Stimulated activated CD8-positive, alpha-beta memory T cell treated with anti-CD3 and anti-CD28 coated beads, Interleukin-4, amount 100 ng/mL, for 1 hour (primary cell): ENCODE measurements at regions not wholly inside any gene's neighbourhood (a gene's known extent, or its start where the extent isn't known, plus 50 kb on each side); places are given as distances from the start of the nearest gene placed in this dataset.
"Not testable (repeated sequence)": the region's sequence is repeated elsewhere in the genome, so short reads cannot be mapped to it uniquely, and the experiment has no call there.

Source experiments
- DNase-seq, 2 donors: peaks; one replicate each; pipeline ENCODE4 v3.0.0-alpha.2; 2020; ENCODE audit warnings: low read depth in 2 of 2, low spot score in 1 of 2

DNA sequence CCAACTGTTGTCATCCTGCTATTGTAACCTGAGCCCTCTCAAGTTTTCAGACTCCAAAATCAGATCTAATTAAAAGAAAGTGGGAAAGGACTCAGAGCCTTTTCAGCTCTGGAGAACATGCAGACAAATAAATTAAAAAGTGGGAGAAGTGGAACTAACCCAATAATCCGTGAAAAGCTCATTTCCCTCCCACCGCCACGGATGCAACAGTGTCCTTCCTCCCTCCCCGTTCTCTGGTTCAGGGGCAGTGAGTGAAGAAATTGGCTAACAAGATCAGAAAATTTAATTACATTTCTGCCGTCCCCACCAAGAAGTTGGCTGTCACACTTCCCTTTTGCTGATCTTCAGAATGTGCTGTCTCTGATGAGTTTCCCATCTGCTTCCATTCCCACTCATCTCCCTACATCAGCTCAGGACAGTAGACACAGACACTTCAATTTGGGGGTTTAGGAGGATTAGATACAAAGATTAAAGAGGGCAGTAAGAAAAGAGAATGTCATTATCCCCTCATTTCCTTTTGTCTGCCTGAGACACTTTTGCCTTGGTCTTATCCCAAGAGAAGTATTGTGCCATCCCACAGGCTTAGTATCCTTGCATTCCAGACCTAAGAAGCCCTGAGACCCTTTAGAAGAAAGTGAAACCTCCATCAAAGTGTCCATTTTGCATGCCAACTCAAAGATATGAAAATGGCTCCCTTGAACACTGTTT, 335.7 kb upstream of the PPP2R3A start:
- no peak for DNase-seq

DNA sequence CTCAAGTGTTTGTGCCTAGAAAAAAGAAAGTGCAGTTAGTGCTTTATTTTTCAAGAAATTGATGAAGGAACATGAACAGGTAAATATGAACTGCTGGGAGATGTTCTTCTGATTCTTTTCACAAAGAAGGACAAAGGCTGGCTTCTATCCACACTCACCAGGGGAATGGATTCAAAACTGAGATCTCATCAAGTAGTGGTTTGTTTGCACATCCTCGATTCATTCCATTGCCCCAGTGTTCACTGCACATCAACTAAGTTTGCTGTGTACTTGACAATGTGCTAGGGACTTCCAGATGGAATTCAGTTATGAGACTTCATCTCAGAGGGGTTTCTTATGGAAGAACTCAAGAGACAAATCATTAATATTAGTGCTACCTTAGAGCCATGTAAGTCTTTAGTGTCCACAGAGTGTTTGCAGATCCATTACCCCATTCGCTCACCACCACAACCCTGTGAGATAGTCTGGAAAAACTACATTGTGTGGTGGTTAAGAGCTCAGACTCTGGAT, 332.9 kb upstream of the PPP2R3A start:
- no peak for DNase-seq

DNA sequence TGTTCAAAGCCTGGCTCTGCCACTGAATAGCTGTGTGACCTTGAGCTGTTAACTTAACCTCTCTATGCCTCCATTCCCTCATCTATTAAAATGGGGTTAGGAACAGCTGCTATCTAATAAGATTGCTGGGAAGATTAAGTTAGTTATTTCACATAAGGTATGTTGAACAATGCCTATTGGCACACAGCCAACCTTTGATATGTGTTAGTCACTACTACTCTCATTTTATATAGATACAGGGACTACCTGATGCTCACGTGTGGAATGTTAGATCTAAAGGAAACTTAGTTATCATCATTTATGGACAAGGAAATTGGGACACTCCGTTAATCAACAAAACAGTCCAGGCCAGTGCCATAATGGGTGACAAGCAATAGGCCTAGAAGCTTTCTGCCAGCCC, 332.4 kb upstream of the PPP2R3A start:
- DNase-seq = no peak

DNA sequence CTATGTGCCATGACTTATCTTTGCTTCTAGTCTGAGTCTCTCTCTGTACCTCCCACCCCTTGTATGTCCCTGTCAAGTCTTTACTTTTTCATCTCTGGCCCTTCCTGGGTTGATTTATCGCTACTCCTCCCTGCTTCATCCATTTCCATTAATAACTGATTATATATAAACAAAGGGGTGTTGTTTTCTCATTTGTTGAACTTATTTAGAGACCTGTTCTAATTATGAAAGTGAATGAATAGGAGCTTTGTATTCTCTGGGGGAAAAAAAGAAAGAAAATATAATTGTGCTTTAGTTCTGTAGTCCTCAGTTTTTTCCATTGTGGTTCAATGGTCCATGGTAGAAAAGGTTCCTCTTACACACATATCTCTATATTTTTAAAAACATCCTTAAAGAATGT, 328.9 kb upstream of the PPP2R3A start:
- no peak for DNase-seq

DNA sequence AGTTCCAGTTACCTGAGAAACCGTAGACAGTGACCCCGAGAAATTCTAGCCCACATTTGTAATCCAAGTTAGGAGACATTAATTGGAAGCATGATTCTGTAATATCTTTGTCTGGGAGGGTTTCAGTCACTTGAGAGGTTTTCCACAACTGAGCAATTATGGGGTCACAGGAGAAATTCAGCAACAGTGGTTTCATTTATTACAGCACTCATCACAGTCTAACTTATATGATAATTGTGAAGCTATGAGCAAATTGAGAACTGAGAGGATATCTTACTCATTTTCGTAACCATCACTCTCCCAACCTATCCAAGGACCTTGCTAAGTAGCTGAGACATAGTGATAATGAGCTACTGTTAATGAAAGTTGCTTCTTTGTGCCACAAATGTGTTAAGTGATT, 328.5 kb upstream of the PPP2R3A start:
- no peak for DNase-seq

DNA sequence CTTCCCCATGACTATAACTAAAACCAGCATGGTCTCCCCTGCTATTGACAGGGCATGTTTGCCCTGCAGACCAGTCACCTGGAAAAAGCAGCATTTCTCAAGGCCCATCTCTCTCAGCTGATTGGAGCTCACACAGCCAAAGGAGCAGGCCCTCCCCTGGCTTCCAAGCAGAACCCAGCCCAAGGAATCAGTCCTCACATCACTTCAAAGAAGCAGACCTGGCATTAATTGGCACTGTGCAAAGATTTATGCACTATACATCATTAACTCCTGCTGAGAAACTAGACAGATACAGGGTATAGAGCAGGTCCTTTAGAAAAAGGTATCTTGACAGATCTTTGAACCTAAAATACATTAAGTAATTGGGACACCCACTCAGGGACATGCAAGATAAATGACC, 323.8 kb upstream of the PPP2R3A start:
- no peak for DNase-seq

DNA sequence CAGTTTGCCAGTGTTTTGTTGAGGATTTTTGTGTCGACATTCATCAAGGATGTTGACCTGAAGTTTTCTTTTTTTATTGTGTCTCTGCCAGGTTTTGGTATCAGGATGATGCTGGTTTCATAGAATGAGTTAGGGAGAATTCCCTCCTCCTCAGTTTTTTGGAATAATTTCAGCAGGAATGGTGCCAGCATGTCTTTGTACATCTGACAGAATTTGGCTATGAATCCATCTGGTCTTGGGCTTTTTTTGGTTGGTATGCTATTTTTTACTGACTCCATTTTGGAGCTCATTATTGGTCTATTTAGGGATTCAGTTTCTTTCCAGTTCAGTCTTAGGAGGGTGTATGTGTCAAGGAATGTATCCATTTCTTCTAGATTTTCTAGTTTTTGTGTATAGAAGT, 320.0 kb upstream of the PPP2R3A start:
- DNase-seq = no peak

DNA sequence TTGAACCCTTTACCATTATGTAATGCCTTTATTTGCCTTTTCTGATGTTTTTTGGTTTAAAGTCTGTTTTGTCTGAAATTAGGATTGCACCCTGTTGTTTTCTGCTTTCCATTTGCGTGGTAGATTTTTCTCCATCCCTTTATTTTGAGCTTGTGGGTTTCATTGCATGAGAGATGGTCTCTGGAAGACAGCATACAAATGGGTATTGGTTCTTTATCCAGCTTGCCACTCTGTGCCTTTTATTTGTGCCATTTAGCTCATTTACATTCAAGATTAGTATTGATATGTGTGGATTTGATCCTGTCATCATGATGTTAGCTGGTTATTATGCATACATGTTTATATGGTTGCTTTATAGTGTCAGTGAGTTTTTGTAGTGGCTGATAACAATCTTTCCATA, 318.7 kb upstream of the PPP2R3A start:
- DNase-seq = no peak

DNA sequence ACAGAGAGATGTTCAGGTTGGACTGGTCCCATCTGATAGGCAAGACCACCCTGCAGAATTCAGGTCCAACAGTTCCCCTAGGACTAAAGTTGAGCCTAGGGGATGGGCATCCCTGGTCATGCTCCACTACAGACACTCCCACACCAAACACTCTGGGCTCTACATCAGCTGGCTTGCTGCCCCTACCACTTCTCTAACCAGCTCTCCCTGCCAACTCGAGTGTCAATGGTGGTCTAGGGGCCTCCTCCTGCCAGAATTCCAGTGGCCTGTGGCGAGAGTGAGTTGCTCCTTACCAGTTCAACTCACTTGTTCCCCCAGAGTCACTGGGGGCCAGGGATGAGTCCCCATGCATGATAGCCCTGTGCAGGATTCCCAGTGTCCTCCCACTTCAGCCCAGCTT, 316.2 kb upstream of the PPP2R3A start:
- DNase-seq = no peak

DNA sequence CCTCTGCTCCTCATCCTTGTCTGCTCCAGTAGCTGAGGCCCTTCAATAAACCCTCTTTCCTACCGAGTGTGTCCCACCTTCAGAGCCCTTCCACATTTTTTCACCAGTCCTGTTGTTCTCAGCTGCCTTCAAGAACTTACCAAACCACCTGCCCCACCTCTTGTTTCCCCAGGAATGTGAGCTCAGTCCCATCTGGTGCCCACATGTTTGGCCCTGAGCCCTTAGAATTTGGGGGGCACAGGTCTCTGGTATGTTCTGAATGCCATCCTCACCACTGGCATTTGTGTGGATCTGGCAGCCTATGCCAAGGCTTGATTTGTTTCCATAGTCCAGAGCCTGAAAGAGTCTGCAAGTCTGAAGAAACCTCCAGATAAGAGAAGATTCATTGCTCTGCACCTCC, 315.2 kb upstream of the PPP2R3A start:
- DNase-seq = no peak

DNA sequence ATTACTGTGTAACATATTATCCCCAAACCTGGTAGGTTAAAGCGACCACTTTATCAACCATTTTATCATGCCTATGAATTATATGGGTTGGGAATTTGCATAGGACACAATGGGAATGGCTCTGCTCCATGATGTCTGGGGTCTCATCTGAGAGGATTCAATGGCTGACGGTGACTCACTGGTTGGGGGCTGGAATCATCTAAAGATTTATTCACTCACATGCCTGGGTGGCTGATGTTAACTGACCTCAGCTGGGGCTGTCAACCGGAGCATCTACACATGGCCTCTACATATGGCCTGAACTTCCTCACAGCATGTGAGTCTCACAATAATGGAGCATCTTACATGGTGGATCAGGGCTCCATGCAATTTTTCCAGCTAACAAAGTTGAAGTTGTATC, 313.1 kb upstream of the PPP2R3A start:
- DNase-seq = no peak

DNA sequence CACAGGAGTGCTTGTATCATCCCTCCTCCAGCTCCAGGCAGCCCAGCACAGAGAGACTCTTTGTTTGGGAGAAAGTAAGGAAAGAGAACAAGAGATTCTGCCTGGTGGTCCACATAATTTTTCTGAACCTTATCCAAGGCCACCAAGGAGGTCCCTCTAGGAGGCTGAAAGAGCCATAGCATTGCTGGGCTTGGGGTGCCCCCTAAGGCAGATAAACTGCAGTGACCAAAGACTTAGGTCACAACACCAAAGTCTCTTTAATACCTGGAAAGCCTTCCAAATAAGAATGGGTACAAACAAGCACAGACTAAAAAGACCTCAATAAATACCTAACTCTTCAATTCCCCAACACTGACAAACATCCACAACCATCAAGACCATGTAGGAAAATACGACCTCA, 310.2 kb upstream of the PPP2R3A start:
- no peak for DNase-seq

DNA sequence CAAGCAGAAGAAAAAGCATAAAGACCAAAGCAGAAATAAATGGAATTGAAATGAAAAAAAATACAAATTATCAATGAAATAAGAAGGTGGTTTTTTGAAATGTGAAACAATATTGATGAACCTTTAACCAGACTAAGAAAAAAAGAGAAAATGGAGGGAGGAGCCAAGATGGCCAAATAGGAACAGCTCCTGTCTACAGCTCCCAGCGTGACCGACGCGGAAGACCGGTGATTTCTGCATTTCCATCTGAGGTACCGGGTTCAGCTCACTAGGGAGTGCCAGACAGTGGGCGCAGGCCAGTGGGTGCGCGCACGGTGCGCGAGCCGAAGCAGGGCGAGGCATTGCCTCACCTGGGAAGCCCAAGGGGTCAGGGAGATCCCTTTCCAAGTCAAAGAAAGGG, 307.1 kb upstream of the PPP2R3A start:
- DNase-seq = not testable (repeated sequence)

DNA sequence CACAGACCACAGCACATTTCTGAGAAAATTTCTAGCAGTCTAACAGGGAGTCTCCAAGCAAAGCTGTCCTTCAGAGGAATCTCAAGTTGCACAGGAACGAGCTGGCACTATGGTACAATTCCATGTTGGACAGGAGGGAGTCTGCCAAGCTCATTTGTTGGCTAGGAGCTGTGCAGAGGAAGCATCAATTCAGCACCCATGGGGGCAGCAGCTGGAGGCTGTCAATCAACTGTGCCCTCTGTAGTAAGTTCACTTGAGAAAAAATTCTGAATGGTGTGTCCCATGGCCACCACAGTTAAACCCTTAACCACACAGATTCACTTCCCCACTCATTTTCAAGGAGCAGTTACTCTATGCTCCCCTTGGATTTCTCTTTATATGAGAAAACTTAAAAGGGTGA, 298.5 kb upstream of the PPP2R3A start:
- DNase-seq = no peak

DNA sequence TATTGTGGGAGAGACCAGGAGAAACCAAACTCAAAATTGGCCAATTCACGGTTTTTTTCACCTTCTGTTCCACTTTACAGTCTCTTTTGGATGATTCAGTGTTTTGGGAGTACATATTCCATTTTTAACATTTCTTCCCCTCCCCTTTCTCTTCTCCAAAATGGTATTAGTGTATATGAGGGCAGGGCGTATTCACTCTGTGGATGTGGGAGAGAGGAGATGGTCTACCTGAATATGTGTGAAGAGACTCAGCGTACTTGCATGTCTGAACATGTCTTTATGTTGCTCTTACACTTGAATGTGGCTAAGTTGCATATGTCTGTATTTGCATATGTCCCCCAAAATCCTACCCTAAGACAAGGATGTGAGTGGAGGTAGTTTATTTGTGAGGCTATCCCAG, 291.0 kb upstream of the PPP2R3A start:
- DNase-seq = no peak

DNA sequence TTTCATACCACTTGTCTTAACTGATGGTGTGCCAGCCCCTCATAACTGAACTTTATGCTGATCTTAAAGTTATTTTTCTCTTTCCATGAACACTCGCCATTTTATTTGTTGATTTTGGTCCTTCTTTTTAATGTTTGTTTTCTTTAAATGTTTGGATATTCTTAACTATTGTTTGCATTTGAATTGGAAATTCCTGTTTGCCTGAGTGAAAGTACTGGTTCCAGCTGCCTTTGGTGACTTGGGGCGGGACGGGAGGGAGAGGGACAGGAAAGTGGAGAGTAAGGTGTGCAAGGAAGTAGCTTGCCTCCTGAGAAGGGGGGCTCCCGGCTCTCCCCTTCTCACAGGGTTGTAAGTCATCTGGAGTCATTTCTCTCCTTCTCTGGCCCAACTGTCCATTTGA, 287.1 kb upstream of the PPP2R3A start:
- DNase-seq = no peak

DNA sequence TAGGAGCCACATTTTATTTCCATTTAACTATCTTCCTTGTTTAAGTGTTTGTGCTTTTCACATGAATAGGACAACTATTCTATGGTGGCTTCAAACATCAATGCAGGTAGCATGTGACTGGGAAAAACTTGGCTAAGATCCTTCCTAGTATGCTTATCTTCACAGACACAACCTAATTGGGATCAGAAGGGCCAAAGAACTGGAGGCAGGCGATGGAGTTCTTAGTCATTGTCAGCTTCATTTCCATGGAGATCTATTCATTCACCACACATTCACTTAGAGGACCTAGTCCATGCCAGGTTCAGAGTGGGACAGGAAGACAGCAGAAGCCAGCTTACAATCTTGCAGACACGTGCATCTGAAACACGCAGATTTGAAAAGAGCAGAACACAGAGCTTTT, 277.5 kb upstream of the PPP2R3A start:
- DNase-seq = no peak

DNA sequence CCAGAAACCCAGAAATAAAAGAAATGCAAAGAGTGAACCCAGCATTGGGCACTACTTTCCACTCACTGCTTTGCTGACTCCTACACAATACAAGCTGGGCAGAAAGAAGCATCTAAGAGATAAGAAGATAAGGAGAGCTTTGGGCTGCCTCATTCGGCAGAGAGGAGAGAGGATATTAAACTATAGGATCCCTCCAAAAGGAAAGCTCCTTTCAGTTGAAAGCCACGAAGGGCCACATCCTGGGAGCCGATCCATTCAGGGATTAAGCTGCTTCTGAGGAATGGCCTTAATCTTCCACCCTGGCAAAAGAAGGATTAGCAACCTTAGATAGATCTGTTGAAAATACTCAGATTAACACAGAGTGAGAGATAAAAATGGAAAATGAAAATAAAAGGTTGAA, 274.9 kb upstream of the PPP2R3A start:
- DNase-seq = no peak

DNA sequence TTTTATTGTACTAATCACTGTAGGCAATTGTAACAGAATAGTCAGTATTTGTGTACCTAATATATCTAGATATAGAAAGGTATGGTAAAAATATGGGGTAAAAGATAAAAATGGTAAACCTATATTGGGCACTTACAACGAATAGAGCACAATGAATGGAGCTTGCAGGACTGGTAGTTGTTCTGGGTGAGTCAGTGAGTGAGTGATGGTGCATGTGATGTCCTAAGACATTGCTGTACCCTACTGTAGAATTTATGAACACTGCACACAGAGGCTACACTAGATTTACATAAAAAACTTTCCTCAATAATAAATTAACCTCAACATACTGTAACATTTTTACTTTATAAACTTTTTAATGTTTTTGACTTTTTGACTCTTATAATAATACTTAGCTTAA, 274.3 kb upstream of the PPP2R3A start:
- no peak for DNase-seq

DNA sequence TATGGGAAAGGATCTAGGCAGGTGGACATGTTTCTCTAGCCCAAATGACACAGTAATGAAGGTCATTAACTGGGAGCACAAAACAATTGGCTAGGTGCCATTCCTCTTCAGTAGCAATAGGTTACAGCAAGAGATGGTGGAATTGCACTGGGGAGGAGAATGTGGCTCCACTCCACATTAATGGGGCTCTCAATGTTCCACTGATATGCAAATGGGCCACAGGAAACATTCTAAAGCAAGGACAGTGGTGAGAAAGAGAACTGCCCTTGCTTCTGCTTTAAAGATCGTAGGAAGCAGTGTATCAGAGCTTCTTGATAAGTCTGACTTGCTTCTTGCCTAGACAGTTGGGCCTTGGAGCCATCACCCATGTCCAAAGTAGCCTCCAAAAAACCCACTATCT, 271.4 kb upstream of the PPP2R3A start:
- DNase-seq = no peak

DNA sequence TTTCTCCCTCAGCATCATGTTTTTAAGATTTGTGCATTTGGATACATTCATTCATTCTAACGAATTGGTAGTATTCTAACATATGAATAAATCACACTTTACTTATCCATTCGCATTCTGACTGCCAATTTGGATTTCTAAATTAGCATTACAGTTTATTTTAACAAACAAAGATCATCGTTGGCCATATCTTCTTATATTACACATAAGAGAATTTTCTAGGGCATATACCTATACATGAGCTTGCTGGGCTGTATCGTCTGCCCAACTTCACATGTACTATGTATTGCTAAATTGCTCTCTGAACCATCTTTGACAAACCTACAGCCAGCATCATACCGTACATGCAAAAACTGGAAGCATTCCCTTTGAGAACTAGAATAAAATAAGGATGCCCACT, 265.8 kb upstream of the PPP2R3A start:
- DNase-seq = no peak

DNA sequence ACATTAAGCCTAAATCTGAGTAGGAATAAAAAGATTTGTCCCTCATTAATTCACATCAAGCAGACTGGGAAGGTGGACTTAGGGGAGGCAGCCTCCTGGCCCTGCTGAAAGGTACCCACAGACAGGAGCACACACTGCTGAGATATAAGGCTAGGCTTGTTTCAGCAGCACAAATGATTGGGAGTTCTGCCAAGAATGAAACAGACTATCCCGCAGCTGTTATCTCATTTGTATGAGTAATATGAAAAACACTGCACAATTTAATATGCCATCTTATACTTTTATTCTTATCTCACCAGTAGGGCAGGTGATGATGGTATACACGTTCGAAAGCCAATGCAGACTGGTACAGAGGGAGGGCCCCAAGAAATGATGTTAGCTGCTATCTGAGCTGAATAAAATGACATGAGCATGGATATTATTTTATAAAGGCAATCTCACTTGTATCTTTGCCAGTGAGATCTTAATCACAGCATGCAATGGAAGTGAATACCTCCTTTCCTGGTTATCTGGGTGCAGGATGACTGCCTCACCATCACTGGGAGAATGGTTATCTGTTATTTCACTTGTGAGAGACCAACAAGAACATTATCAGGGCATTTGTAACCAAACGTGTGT, 258.7 kb upstream of the PPP2R3A start:
- no peak for DNase-seq

DNA sequence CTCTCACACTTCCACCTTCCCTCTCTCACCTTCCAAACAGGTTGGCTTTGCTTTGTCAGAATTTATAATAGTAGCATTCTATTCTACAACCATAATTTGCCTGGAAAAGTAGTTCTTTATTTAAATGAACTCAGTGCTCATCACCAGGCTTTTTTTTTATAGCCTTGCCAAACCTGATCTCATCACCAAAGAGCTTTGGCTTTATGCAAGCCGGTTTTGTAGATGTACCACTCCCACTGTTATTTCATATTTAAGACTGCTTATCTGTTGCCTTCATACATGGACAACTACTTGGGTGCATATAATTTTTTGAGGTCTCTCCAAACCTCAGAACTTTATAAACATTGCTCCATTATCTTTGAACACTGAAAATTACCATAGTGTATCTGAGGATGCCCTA, 246.1 kb upstream of the PPP2R3A start:
- DNase-seq = no peak
